CD4-positive, alpha-beta T cell (primary cell): ENCODE measurements at regions not wholly inside any gene's neighbourhood (a gene's known extent, or its start where the extent isn't known, plus 50 kb on each side); places are given as distances from the start of the nearest gene placed in this dataset.

ENCODE experiments used
- ATAC-seq: fragments of 200-7000 bp; cut with Tn5 transposase; one replicate; pipeline ENCODE4 v1.10.0; 2022; ENCODE audit warnings: mild to moderate bottlenecking; ENCODE audit not compliant: poor library complexity
- CTCF ChIA-PET: fragments of 350-600 bp; sonication (Branson Sonifier 250); formaldehyde crosslinking; loops from one replicate; lab custom pipeline; 2021; ENCODE audit warnings: antibody characterized with exemption, inconsistent platforms; lab: Charles Lee
- POLR2A ChIA-PET: fragments of 350-600 bp; sonication (Branson Sonifier 250); formaldehyde crosslinking; loops from one replicate; lab custom pipeline; 2021; ENCODE audit warnings: antibody characterized with exemption, inconsistent platforms; lab: Charles Lee
- DNase-seq, 14 experiments: peaks; one replicate each; pipeline ENCODE4 v3.0.0-alpha.2; 2013 to 2020; ENCODE audit warnings: mixed read lengths in 2 of 14
- H3K27ac ChIP-seq, 2 donors: one replicate each; pipeline versions ENCODE4 v1.5.1 to v1.7.0; 2013; ENCODE audit warnings: low read length in 2 of 2, low read depth in 1 of 2, mild to moderate bottlenecking in 1 of 2
- H3K27me3 ChIP-seq, 2 experiments: 1 replicate in 1 of 2; 2 replicates in 1 of 2; pipeline versions ENCODE4 v1.6.1 to v1.7.0; 2013; ENCODE audit warnings: low read length in 2 of 2, control low read depth in 1 of 2, mild to moderate bottlenecking in 1 of 2, moderate library complexity in 1 of 2; ENCODE audit not compliant: insufficient read depth in 2 of 2, control insufficient read depth in 1 of 2
- H3K36me3 ChIP-seq: one replicate; pipeline ENCODE4 v1.6.1; 2013; ENCODE audit warnings: low read length, control low read depth; ENCODE audit not compliant: insufficient read depth
- H3K4me1 ChIP-seq: one replicate; pipeline ENCODE4 v1.6.1; 2013; ENCODE audit warnings: low read length, control low read depth; ENCODE audit not compliant: insufficient read depth
- H3K4me3 ChIP-seq: one replicate; pipeline ENCODE4 v1.5.1; 2013; ENCODE audit warnings: mild to moderate bottlenecking, low read length, moderate library complexity
- H3K9me3 ChIP-seq, 2 experiments: 1 replicate in 1 of 2; 2 replicates in 1 of 2; pipeline versions ENCODE4 v1.6.1 to v1.7.0; 2013; ENCODE audit warnings: low read length in 2 of 2, mild to moderate bottlenecking in 2 of 2, control low read depth in 1 of 2, moderate library complexity in 1 of 2; ENCODE audit not compliant: control insufficient read depth in 1 of 2, insufficient read depth in 1 of 2
- H3K27ac Mint-ChIP-seq: one replicate; pipeline ENCODE4 v1.8.0; 2020; ENCODE audit warnings: mixed read lengths
- H3K27me3 Mint-ChIP-seq: one replicate; pipeline ENCODE4 v1.8.0; 2021; ENCODE audit warnings: mixed read lengths
- H3K36me3 Mint-ChIP-seq: one replicate; pipeline ENCODE4 v1.8.0; 2021; ENCODE audit warnings: low read depth, mixed read lengths
- H3K4me1 Mint-ChIP-seq: one replicate; pipeline ENCODE4 v1.8.0; 2021; ENCODE audit warnings: low read depth, mixed read lengths
- H3K4me3 Mint-ChIP-seq: one replicate; pipeline ENCODE4 v1.8.0; 2020; ENCODE audit warnings: mild to moderate bottlenecking, mixed read lengths
- H3K9me3 Mint-ChIP-seq: one replicate; pipeline ENCODE4 v1.8.0; 2020; ENCODE audit warnings: mixed read lengths
- intact Hi-C, 2 experiments: fragments of 100-400 bp; cut with DNase I in 1 of 2; cut with micrococcal nuclease in 1 of 2; formaldehyde crosslinking; loops; one replicate each; pipeline versions ENCODE4 v1.15.1 to v1.9.0; 2023 to 2025; cut with DNase I, micrococcal nuclease
- TF ChIP-seq, protein P1 (sequence below): fragments of 200-600 bp; IDR thresholded peaks from one replicate; pipeline ENCODE4 v1.8.0; 2022; ENCODE audit warnings: antibody characterized with exemption, mild to moderate bottlenecking

- POLR2A ChIA-PET: no interaction called here
Observed at GRCh38 chr9:7227951-7228350, 470.2 kb downstream of the KDM4C start.

GRCh38 chr9:7226007-7226640 lies 468.4 kb downstream of the KDM4C start:
- peaks cover 7% of the 10 kb centered on the region for H3K9me3 Mint-ChIP-seq
- no peaks in the 10 kb centered on the region for H3K9me3 ChIP-seq
- no peak overlapping the region for H3K27ac ChIP-seq
- TF ChIP-seq, protein P1, sequence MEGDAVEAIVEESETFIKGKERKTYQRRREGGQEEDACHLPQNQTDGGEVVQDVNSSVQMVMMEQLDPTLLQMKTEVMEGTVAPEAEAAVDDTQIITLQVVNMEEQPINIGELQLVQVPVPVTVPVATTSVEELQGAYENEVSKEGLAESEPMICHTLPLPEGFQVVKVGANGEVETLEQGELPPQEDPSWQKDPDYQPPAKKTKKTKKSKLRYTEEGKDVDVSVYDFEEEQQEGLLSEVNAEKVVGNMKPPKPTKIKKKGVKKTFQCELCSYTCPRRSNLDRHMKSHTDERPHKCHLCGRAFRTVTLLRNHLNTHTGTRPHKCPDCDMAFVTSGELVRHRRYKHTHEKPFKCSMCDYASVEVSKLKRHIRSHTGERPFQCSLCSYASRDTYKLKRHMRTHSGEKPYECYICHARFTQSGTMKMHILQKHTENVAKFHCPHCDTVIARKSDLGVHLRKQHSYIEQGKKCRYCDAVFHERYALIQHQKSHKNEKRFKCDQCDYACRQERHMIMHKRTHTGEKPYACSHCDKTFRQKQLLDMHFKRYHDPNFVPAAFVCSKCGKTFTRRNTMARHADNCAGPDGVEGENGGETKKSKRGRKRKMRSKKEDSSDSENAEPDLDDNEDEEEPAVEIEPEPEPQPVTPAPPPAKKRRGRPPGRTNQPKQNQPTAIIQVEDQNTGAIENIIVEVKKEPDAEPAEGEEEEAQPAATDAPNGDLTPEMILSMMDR: no peak
- POLR2A ChIA-PET: no interaction called here
- H3K4me1 ChIP-seq: peaks cover 3% of the 10 kb centered on the region
- peaks cover 0 to 3% of the 10 kb centered on the region in 2 experiments for H3K27me3 ChIP-seq
- no peaks in the 10 kb centered on the region for H3K36me3 ChIP-seq
- ATAC-seq (no peak), DNase-seq (peak in 1 of 14 experiments; percentile 1)
- H3K27ac Mint-ChIP-seq: peak overlapping the region; percentile 20
- H3K4me1 Mint-ChIP-seq: peaks cover 14% of the 10 kb centered on the region
- H3K4me3 Mint-ChIP-seq: no peak overlapping the region
- intact Hi-C loops: no loop called here
- CTCF ChIA-PET: interaction anchor here (1.7 kb wide), 1 partner anchor 8 kb away, joined by 5 read pairs; no protein-coding TSS in a partner anchor
- peaks cover 8% of the 10 kb centered on the region for H3K27me3 Mint-ChIP-seq
- no peak overlapping the region for H3K4me3 ChIP-seq
- H3K36me3 Mint-ChIP-seq: no peaks in the 10 kb centered on the region

More at GRCh38 chr9:7227951-7228350, 470.2 kb downstream of the KDM4C start:
- Histone ChIP-seq H3K27me3 (peaks cover 0 to 5% of the 10 kb centered on the region in 2 experiments), H3K9me3 (no peaks in the 10 kb centered on the region), H3K27ac (no peak overlapping the region), H3K4me1 (peaks cover 3% of the 10 kb centered on the region), H3K36me3 (no peaks in the 10 kb centered on the region), H3K4me3 (no peak overlapping the region)
- DNase-seq: no peak
- CTCF ChIA-PET: no interaction called here
- peaks cover 14% of the 10 kb centered on the region for H3K4me1 Mint-ChIP-seq
- H3K27ac Mint-ChIP-seq: no peak overlapping the region
- H3K9me3 Mint-ChIP-seq: no peaks in the 10 kb centered on the region
- H3K36me3 Mint-ChIP-seq: no peaks in the 10 kb centered on the region
- ATAC-seq: no peak
- H3K27me3 Mint-ChIP-seq: peaks cover 11% of the 10 kb centered on the region
- intact Hi-C loops: no loop called here
- H3K4me3 Mint-ChIP-seq: no peak overlapping the region
- TF ChIP-seq, protein P1: no peak
